ENCODE measurements at regions not wholly inside any gene's neighbourhood (a gene's known extent, or its start where the extent isn't known, plus 50 kb on each side); places are given as distances from the start of the nearest gene placed in this dataset.

GRCh38 chr1:87549738-87550137 is 221.1 kb downstream of the LMO4 start:
- TF ChIP-seq POLR2A (IDR thresholded peaks at IDR 0.05; ENCODE audit: low read length): no peak
- no peak for TF ChIP-seq GATA1 (IDR thresholded peaks at IDR 0.05; ENCODE audit: low read depth, low read length)

All from erythroblast (primary cell).